ENCODE measurements at regions not wholly inside any gene's neighbourhood (a gene's known extent, or its start where the extent isn't known, plus 50 kb on each side); places are given as distances from the start of the nearest gene placed in this dataset.
"Not testable (repeated sequence)": the region's sequence is repeated elsewhere in the genome, so short reads cannot be mapped to it uniquely, and the experiment has no call there.

DNA sequence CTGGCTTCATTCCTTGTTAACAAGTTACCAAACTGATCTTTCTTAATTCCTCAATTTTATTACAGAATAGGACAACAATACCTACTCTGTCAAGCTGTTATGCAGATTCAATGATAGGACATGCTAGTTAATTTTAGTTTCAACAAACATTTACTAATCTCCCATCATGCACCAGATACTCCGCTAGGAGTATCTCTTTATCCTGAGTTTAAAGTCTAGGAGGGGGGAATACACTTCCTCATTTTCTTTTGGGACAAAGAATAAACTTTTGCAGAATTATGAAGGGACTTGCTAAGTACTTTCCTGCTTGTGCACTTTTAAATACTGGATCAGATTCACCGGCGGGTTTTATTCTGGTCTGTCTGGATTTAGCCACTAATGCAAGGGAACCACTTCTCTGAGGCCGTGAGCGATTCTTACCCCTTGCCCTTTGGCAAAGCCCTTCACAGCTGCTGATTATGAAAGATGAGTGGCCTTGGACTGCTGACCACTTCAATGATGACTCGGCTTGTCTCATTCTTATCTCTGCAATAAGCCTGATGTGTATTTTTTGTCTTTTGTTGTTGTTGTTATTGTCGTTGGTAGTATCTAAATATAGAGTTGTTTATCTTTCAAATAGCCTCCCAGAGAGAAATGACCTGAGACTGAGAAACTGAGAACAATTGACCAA lies 73.9 kb downstream of the RMI1 start:
- H3K27me3 Mint-ChIP-seq, result peaks cover 3% of the 10 kb centered on the region
- no peak overlapping the region for H3K4me3 Mint-ChIP-seq
- no peak for DNase-seq
- no peaks in the 10 kb centered on the region for H3K36me3 Mint-ChIP-seq
- H3K4me1 Mint-ChIP-seq, result no peaks in the 10 kb centered on the region
- no peak overlapping the region for H3K27ac Mint-ChIP-seq
- H3K9me3 Mint-ChIP-seq, result no peaks in the 10 kb centered on the region

DNA sequence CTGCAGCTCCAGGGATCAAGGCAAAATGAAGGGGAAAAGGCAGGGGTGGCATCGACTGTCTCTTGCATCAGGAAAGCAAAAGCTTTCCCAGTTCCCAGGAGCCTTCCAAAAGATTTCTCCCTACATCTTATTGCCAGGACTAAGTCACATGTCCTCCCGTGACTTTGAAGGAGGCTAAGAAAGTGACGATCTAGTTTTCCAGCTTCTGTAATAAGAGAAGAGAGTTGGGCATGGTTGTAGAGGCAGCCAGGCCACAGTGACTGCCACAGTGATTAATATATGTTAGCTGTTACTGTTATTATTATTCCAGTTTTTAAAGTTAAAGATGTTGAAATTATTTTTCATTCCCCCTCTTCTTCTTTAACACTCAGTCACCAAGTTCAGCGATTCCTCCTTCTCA lies 77.1 kb downstream of the RMI1 start:
- DNase-seq, result no peak
- no peak overlapping the region for H3K27ac Mint-ChIP-seq
- H3K4me1 Mint-ChIP-seq, result no peaks in the 10 kb centered on the region
- no peak overlapping the region for H3K4me3 Mint-ChIP-seq
- no peaks in the 10 kb centered on the region for H3K9me3 Mint-ChIP-seq
- H3K27me3 Mint-ChIP-seq, result no peaks in the 10 kb centered on the region
- no peaks in the 10 kb centered on the region for H3K36me3 Mint-ChIP-seq

DNA sequence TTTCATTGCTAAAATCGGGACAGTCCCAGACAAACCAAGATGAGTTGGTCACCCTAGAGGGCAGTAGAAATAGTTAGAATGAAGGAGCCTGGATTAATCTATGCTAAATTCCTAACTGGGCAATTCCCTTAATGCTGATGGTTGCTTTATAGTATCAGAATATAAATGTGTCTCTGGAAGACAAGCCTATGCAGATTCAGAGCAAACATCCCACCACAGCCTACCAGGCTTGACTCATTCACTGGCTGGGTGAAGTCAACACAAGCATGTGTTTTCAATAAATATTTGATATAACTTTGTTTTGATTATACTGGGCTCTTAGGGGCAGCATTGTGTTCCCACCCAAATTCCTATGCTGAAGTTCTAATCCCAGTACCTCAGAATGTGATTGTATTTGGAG lies 79.3 kb downstream of the RMI1 start:
- no peaks in the 10 kb centered on the region for H3K9me3 Mint-ChIP-seq
- H3K4me3 Mint-ChIP-seq, result no peak overlapping the region
- DNase-seq, result no peak
- H3K36me3 Mint-ChIP-seq, result no peaks in the 10 kb centered on the region
- no peaks in the 10 kb centered on the region for H3K4me1 Mint-ChIP-seq
- H3K27me3 Mint-ChIP-seq, result no peaks in the 10 kb centered on the region
- no peak overlapping the region for H3K27ac Mint-ChIP-seq

GRCh38 chr9:84061613-84062193 lies 81.1 kb downstream of the RMI1 start:
- Mint-ChIP-seq H3K9me3 (no peaks in the 10 kb centered on the region), H3K27me3 (no peaks in the 10 kb centered on the region), H3K4me3 (no peak overlapping the region), H3K4me1 (no peaks in the 10 kb centered on the region), H3K27ac (no peak overlapping the region), H3K36me3 (no peaks in the 10 kb centered on the region)
- DNase-seq, result no peak

- DNase-seq, result no peak
- H3K4me3 Mint-ChIP-seq, result no peak overlapping the region
- no peaks in the 10 kb centered on the region for H3K36me3 Mint-ChIP-seq
- no peaks in the 10 kb centered on the region for H3K27me3 Mint-ChIP-seq
- no peaks in the 10 kb centered on the region for H3K9me3 Mint-ChIP-seq
- no peaks in the 10 kb centered on the region for H3K4me1 Mint-ChIP-seq
- no peak overlapping the region for H3K27ac Mint-ChIP-seq
Observed at GRCh38 chr9:84062538-84062937, 81.9 kb downstream of the RMI1 start.

DNA sequence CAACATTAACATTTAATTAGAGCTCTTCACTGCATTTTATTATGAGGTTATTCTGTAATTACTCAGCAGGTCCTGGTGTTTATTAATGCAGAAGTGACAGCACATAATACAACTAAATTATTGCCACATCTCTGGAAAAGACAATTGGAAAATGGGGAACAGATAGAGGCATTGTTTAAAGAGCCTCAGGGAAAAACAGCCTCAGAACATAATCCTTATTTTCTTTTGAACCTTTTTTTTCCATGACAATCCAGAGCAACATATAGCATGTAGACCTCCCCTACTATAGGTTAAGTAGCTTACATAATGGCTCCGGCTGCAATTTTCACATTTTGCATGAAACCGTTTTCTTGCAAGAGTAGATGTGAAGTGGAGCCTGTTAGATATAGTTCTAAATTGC lies 87.2 kb downstream of the RMI1 start:
- no peaks in the 10 kb centered on the region for H3K27me3 Mint-ChIP-seq
- no peak for DNase-seq
- no peaks in the 10 kb centered on the region for H3K4me1 Mint-ChIP-seq
- no peaks in the 10 kb centered on the region for H3K36me3 Mint-ChIP-seq
- H3K27ac Mint-ChIP-seq, result no peak overlapping the region
- no peaks in the 10 kb centered on the region for H3K9me3 Mint-ChIP-seq
- H3K4me3 Mint-ChIP-seq, result no peak overlapping the region

- no peaks in the 10 kb centered on the region for H3K27me3 Mint-ChIP-seq
Observed at GRCh38 chr9:84068872-84069271, 88.3 kb downstream of the RMI1 start.

DNA sequence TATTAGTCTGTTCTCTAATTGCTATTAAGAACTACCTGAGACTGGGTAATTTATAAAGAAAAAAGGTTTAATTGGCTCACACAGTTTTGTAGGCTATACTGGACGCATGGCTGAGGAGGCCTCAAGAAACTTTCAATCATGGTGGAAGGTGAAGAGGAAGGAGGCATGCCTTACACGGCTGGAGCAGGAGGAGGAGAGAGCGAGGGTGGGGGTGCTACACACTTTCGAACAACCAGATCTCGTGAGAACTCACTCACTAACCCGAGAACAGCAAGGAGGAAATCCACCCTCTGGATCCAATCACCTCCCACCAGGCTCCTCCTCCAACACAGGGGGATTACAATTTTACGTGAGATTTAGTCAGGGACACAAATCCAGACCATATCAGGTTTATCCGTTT lies 90.0 kb downstream of the RMI1 start:
- H3K9me3 Mint-ChIP-seq, result no peaks in the 10 kb centered on the region
- H3K36me3 Mint-ChIP-seq, result no peaks in the 10 kb centered on the region
- H3K4me1 Mint-ChIP-seq, result no peaks in the 10 kb centered on the region
- no peaks in the 10 kb centered on the region for H3K27me3 Mint-ChIP-seq
- no peak overlapping the region for H3K27ac Mint-ChIP-seq
- DNase-seq, result no peak
- H3K4me3 Mint-ChIP-seq, result no peak overlapping the region

More at GRCh38 chr9:84068872-84069271, 88.3 kb downstream of the RMI1 start:
- no peak for DNase-seq
- no peak overlapping the region for H3K4me3 Mint-ChIP-seq
- H3K27ac Mint-ChIP-seq, result no peak overlapping the region
- no peaks in the 10 kb centered on the region for H3K9me3 Mint-ChIP-seq
- no peaks in the 10 kb centered on the region for H3K4me1 Mint-ChIP-seq
- H3K36me3 Mint-ChIP-seq, result no peaks in the 10 kb centered on the region

DNA sequence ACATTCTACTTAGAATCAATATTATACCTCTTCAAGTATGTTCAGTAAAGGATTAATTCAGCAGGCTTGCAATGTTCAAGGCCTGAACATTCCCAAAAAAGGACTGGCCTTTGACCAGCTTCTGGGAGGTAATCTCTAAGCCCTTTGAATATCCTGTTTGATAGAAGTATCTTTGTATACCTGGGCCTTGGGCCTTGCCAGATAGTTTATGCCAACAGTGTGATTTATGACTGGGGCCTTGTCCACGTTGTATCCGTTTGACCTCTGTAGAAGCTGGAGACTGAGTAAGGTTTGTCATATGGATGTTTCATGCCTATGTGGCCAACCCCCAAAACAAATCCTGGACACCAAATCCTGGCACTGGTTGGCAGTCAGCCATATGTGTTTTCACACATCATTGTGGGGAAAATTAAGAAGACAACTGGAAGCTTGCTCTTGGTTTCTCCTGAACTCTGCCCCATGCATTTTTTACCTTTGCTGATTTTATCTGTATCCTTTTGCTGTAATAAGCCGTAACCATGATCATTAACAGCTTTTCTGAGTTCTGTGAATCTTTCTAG lies 92.1 kb downstream of the RMI1 start:
- no peaks in the 10 kb centered on the region for H3K27me3 Mint-ChIP-seq
- peaks cover under 1% of the 10 kb centered on the region for H3K9me3 Mint-ChIP-seq

DNA sequence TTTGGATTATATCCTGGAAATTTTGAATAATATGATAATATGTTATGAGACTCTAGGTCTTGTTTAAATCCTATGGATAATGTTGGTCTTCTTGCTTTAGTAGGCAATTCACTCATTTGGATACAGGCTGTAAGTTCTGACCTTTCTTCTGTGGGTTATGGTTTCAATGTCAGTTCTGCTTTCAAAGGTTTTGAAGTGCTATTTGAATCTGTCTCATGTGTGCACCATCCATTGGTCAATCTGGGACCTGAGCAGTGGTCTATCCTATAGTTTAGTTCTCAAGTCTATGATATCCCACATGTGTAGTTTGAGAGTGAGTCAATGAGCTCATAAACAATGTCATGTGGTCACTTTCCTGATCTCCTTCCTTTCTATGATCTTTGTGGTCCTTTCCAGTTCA lies 94.4 kb downstream of the RMI1 start:
- no peak for DNase-seq
- no peak overlapping the region for H3K27ac Mint-ChIP-seq
- no peak overlapping the region for H3K4me3 Mint-ChIP-seq
- H3K27me3 Mint-ChIP-seq, result peaks cover 6% of the 10 kb centered on the region
- H3K4me1 Mint-ChIP-seq, result no peaks in the 10 kb centered on the region
- H3K9me3 Mint-ChIP-seq, result peaks cover 4% of the 10 kb centered on the region
- no peaks in the 10 kb centered on the region for H3K36me3 Mint-ChIP-seq

More for the DNA sequence above, 92.1 kb downstream of the RMI1 start:
- no peaks in the 10 kb centered on the region for H3K4me1 Mint-ChIP-seq
- H3K36me3 Mint-ChIP-seq, result no peaks in the 10 kb centered on the region
- no peak overlapping the region for H3K27ac Mint-ChIP-seq
- no peak for DNase-seq
- H3K4me3 Mint-ChIP-seq, result no peak overlapping the region

DNA sequence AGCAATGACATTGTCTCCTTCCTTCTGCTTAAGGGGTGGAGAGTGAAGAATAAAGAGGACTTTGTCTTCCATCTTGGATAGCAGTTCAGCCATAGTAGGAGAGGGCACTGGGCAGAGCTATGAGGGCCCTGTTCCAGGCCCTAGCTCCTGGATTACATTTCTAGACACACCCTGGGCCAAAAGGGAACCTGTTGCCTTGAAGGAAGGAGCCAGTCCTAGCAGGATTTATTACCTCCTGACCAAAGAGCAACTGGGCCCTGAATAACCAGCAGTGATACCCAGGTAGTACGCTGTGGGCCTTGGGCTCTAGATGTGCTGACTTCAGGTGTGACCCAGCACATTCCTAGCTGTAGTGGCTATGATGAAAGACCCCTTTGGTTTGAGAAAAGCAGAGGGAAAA lies 95.8 kb downstream of the RMI1 start:
- no peaks in the 10 kb centered on the region for H3K36me3 Mint-ChIP-seq
- H3K9me3 Mint-ChIP-seq, result peaks cover 4% of the 10 kb centered on the region
- H3K4me1 Mint-ChIP-seq, result no peaks in the 10 kb centered on the region
- no peak for DNase-seq
- H3K4me3 Mint-ChIP-seq, result no peak overlapping the region
- H3K27ac Mint-ChIP-seq, result no peak overlapping the region
- H3K27me3 Mint-ChIP-seq, result peaks cover 10% of the 10 kb centered on the region

DNA sequence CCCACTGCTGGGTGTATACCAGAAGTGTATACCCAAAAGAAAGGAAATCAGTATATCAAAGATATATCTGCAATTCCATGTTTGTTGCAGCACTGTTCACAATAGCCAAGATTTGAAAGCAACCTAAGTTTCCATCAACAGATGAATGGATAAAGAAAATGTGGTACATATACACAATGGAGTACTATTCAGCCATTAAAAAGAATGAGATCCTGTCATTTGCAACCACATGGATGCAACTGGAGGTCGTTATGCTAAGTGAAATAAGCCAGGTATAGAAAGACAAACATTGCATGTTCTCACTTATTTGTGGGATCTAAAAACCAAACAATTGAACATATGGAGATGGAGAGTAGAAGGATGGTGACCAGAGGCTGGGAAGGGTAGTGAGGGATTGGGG lies 97.2 kb downstream of the RMI1 start:
- not testable (repeated sequence) for DNase-seq, H3K4me1 Mint-ChIP-seq, H3K4me3 Mint-ChIP-seq, H3K27me3 Mint-ChIP-seq, H3K9me3 Mint-ChIP-seq, H3K27ac Mint-ChIP-seq, H3K36me3 Mint-ChIP-seq

GRCh38 chr9:84079994-84080393 lies 99.4 kb downstream of the RMI1 start:
- Mint-ChIP-seq H3K36me3 (no peaks in the 10 kb centered on the region), H3K27ac (no peak overlapping the region), H3K27me3 (peaks cover 10% of the 10 kb centered on the region)

GRCh38 chr9:84101964-84102632 lies 121.5 kb downstream of the RMI1 start:
- H3K27ac Mint-ChIP-seq, result no peak overlapping the region
- H3K9me3 Mint-ChIP-seq, result no peaks in the 10 kb centered on the region
- peaks cover 2% of the 10 kb centered on the region for H3K4me1 Mint-ChIP-seq
- H3K36me3 Mint-ChIP-seq, result no peaks in the 10 kb centered on the region
- peaks cover 53% of the 10 kb centered on the region for H3K27me3 Mint-ChIP-seq
- DNase-seq, result no peak
- no peak overlapping the region for H3K4me3 Mint-ChIP-seq

More at GRCh38 chr9:84079994-84080393, 99.4 kb downstream of the RMI1 start:
- Mint-ChIP-seq H3K4me1 (no peaks in the 10 kb centered on the region), H3K4me3 (no peak overlapping the region), H3K9me3 (peaks cover 4% of the 10 kb centered on the region)
- DNase-seq, result no peak

DNA sequence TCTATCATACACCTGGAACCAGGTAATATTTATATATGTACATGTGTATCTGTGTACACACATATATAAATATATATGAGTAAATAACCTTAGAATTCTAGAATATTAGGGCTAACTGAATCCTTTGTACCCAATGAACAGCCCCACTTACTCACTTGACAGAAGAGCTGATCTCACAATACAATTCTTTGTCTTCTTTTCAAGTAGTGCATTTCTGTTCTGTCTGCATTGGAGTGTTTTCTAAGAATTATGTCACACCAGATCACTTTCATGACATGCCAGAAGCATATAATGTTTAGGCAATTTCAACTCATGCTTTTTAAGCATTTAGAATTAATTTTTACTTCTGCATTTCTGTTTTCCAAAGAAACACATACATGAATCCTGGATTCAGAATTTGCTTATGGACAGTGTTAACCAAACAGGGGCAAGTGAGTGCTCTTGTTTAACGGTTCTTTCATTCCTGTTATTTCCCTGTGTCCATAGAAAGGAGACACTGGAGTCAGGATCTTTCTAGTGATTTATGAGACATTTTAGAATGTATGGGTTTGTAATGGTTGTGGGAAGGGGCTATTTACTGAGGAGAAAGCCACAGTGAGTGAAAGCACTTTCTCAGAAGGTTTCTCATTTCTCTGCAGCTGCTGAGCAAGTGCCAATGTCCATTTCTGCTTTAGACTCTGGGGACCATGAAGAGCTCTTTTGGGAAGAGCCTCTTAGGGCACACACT lies 123.2 kb downstream of the RMI1 start:
- H3K4me3 Mint-ChIP-seq, result no peak overlapping the region
- peaks cover 9% of the 10 kb centered on the region for H3K4me1 Mint-ChIP-seq
- H3K27me3 Mint-ChIP-seq, result peaks cover 63% of the 10 kb centered on the region
- H3K27ac Mint-ChIP-seq, result no peak overlapping the region
- H3K36me3 Mint-ChIP-seq, result no peaks in the 10 kb centered on the region
- DNase-seq, result no peak
- no peaks in the 10 kb centered on the region for H3K9me3 Mint-ChIP-seq

All from activated naive CD8-positive, alpha-beta T cell treated with anti-CD3 and anti-CD28 coated beads for 36 hours (primary cell).